Right lobe of liver (tissue), 4 donors: ENCODE measurements at regions not wholly inside any gene's neighbourhood (a gene's known extent, or its start where the extent isn't known, plus 50 kb on each side); places are given as distances from the start of the nearest gene placed in this dataset.

Experiments
- CTCF ChIP-seq, 4 donors: fragments of 200-600 bp in 3 of 4; fragments of 450-650 bp in 1 of 4; IDR thresholded peaks; one replicate each; pipeline versions ENCODE4 v1.5.1 to v1.8.0; 2016 to 2022; ENCODE audit warnings: antibody characterized with exemption in 4 of 4, mild to moderate bottlenecking in 2 of 4
- POLR2A ChIP-seq: fragments of 450-650 bp; IDR thresholded peaks from one replicate; pipeline ENCODE4 v1.6.1; 2017; ENCODE audit warnings: antibody characterized with exemption, mild to moderate bottlenecking
- donor health status: DM: no; HTN: no; CAD: no.
- donor health status: DM: no; HTN: no; CAD: no.
- donor health status: DM: no; HTN: yes; CAD: no.

- TF ChIP-seq CTCF (IDR thresholded peaks at IDR 0.05) (no peak), POLR2A (no peak)
Measured at GRCh38 chr7:118802726-118803125, 578.2 kb downstream of the ANKRD7 start.
